Common myeloid progenitor, CD34-positive (primary cell): ENCODE measurements at regions not wholly inside any gene's neighbourhood (a gene's known extent, or its start where the extent isn't known, plus 50 kb on each side); places are given as distances from the start of the nearest gene placed in this dataset.

Experiments
- CTCF ChIA-PET: fragments of 350-600 bp; sonication (Branson Sonifier 250); formaldehyde crosslinking; loops from one replicate; lab custom pipeline; 2021; ENCODE audit warnings: antibody characterized with exemption; lab: Charles Lee
- POLR2A ChIA-PET: fragments of 350-600 bp; sonication (Branson Sonifier 250); formaldehyde crosslinking; loops from one replicate; lab custom pipeline; 2021; ENCODE audit warnings: antibody characterized with exemption; lab: Charles Lee
- DNase-seq, 3 donors: peaks; one replicate each; pipeline versions ENCODE4 v3.0.0 to v3.0.0-alpha.2; 2013
- H3K27ac ChIP-seq, 2 experiments: 1 replicate in 1 of 2; 2 replicates in 1 of 2; pipeline ENCODE4 v1.7.0; 2013; ENCODE audit warnings: inconsistent platforms in 2 of 2, low read length in 2 of 2, mild to moderate bottlenecking in 2 of 2, low read depth in 1 of 2, moderate library complexity in 1 of 2; ENCODE audit not compliant: severe bottlenecking in 2 of 2, insufficient read depth in 1 of 2, poor library complexity in 1 of 2
- H3K27me3 ChIP-seq, 5 experiments: replicated peaks in 2 of 5; 1 replicate in 3 of 5; 2 replicates in 2 of 5; pipeline versions ENCODE4 v1.6.1 to v1.7.0; 2013; ENCODE audit warnings: low read length in 4 of 5, mild to moderate bottlenecking in 2 of 5, moderate library complexity in 2 of 5, inconsistent platforms in 1 of 5; ENCODE audit not compliant: insufficient read depth in 5 of 5, control insufficient read depth in 4 of 5
- H3K36me3 ChIP-seq, 4 experiments: 1 replicate in 2 of 4; 2 replicates in 2 of 4; pipeline versions ENCODE4 v1.6.1 to v1.7.0; 2013; ENCODE audit warnings: low read length in 3 of 4, control low read depth in 1 of 4, mild to moderate bottlenecking in 1 of 4; ENCODE audit not compliant: control insufficient read depth in 4 of 4, insufficient read depth in 4 of 4
- H3K4me1 ChIP-seq, 4 experiments: 1 replicate in 3 of 4; 2 replicates in 1 of 4; pipeline versions ENCODE4 v1.6.1 to v1.7.1; 2013; ENCODE audit warnings: low read length in 3 of 4, mild to moderate bottlenecking in 3 of 4, control low read depth in 1 of 4, inconsistent platforms in 1 of 4, moderate library complexity in 1 of 4; ENCODE audit not compliant: control insufficient read depth in 4 of 4, insufficient read depth in 4 of 4; ENCODE audit errors: control extremely low read depth in 1 of 4
- H3K4me3 ChIP-seq, 7 experiments: 1 replicate in 4 of 7; 2 replicates in 3 of 7; pipeline versions ENCODE4 v1.5.1 to v1.7.0; 2013; ENCODE audit warnings: mild to moderate bottlenecking in 7 of 7, low read length in 6 of 7, moderate library complexity in 6 of 7, inconsistent platforms in 2 of 7, low read depth in 2 of 7, control low read depth in 1 of 7; ENCODE audit not compliant: insufficient read depth in 4 of 7, control insufficient read depth in 1 of 7; ENCODE audit errors: extremely low read depth in 1 of 7
- H3K9me3 ChIP-seq, 5 experiments: 1 replicate in 4 of 5; 2 replicates in 1 of 5; pipeline versions ENCODE4 v1.6.1 to v1.7.1; 2013; ENCODE audit warnings: low read length in 4 of 5, mild to moderate bottlenecking in 2 of 5, inconsistent platforms in 1 of 5, low read depth in 1 of 5, moderate library complexity in 1 of 5; ENCODE audit not compliant: control insufficient read depth in 4 of 5, insufficient read depth in 2 of 5; ENCODE audit errors: control extremely low read depth in 1 of 5
- WGBS: methylation state at CpG from one replicate; pipeline ENCODE4 v1.1.5; 2013; ENCODE audit not compliant: insufficient coverage; 5-methylcytosine and 5-hydroxymethylcytosine counted together

DNA sequence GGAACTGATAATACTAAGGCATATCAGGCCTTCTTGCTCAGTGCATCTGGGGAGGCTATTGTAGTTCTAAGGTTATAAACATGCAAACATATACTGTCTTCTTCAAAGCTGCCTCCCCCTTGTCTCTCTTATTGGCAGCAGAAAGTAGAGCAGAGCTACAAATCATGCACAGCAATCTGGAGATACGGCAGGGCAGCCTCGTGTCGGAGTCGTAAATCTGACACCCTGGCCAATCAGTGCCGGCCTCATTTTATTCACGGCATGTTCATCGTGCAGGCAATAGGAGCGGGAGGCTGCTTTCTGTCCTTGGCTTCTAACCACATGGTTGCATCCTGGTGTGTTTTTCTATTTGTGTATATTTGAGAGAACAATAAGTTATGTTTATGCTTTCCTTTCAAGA is 300.2 kb upstream of the CNTN6 start:
- H3K27ac ChIP-seq: no peak overlapping the region
- 86% methylated on average over 6 of the region's 8 CpGs for WGBS
- POLR2A ChIA-PET: no interaction called here
- CTCF ChIA-PET: no interaction called here
- H3K4me1 ChIP-seq: no peaks in the 10 kb centered on the region
- no peaks in the 10 kb centered on the region for H3K27me3 ChIP-seq
- H3K4me3 ChIP-seq: no peak overlapping the region
- H3K9me3 ChIP-seq: peaks cover 0 to 4% (median 1%) of the 10 kb centered on the region in 5 experiments
- DNase-seq: no peak
- no peaks in the 10 kb centered on the region for H3K36me3 ChIP-seq

DNA sequence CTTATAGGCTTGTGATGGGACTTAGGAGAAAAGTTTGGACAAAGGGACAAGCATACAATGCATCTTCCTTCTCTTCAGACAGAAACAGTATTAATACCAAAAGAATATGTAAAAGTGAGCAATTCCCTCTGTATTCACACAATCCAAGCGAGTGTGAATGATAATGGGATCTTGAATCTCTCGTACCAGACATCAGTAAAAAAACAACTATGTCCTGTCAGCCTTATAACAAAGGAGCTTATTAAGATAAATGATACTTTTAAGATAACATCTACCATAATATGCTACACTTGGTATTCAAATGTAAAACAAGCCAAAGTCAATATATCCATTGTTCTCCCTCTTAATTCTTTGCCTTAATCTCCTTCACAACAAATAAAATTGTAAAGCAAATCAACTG is 288.6 kb upstream of the CNTN6 start:
- no peak overlapping the region for H3K27ac ChIP-seq
- WGBS: no CpG with 5 or more reads among the region's 2 CpGs
- CTCF ChIA-PET: no interaction called here
- H3K9me3 ChIP-seq: peaks cover 0 to 5% (median 0%) of the 10 kb centered on the region in 5 experiments
- no peaks in the 10 kb centered on the region for H3K36me3 ChIP-seq
- DNase-seq: no peak
- H3K27me3 ChIP-seq: no peaks in the 10 kb centered on the region
- no peak overlapping the region for H3K4me3 ChIP-seq
- H3K4me1 ChIP-seq: no peaks in the 10 kb centered on the region
- POLR2A ChIA-PET: no interaction called here

DNA sequence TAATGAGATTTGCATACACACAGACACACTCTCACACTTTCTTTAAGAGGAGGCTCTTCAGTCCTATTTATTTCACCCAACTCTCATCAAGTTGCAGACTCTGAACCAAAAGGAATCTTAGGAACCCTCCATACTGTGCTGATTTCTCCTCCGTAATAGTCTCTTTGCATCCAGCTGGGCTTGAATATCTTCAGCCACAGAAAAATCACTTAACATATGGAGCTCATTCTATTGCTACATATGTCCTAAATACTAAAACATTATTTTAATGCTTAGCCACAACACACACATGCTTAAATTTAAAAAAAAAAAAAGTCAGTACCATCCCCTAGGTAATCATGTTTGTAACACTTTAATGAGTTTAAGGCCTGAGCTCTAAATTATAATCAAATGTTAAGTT is 287.5 kb upstream of the CNTN6 start:
- peaks cover 0 to 5% (median 0%) of the 10 kb centered on the region in 5 experiments for H3K9me3 ChIP-seq
- H3K4me3 ChIP-seq: no peak overlapping the region
- no peaks in the 10 kb centered on the region for H3K36me3 ChIP-seq
- no peak overlapping the region for H3K27ac ChIP-seq
- 100% methylated on average over 1 of the region's 1 CpG for WGBS
- CTCF ChIA-PET: interaction anchor here (1.3 kb wide), 1 partner anchor 11 kb away, joined by 3 read pairs; no protein-coding TSS in a partner anchor
- no peak for DNase-seq
- POLR2A ChIA-PET: interaction anchor here (0.5 to 0.6 kb wide), 2 partner anchors 9 to 1346 kb away, joined by 3 to 4 read pairs; no protein-coding TSS in a partner anchor
- no peaks in the 10 kb centered on the region for H3K4me1 ChIP-seq
- H3K27me3 ChIP-seq: no peaks in the 10 kb centered on the region

DNA sequence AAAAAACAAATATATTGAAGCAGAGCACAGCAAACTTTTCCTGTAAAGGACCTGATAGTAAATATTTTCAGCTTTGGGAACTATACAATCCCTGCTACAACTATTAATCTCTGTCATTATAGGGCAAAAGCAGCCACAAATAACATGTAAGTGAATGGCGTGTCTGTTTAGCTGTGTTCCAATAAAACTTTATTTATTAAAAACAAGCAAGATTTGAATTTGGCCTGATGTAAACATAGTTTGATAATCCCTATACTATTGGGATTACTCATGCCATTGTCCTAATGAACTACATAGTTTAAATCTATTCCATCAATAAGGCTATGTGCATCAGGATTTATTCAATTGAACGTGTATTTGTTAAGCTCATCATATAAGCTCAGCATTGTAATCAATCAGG is 286.8 kb upstream of the CNTN6 start:
- Histone ChIP-seq H3K27me3 (no peaks in the 10 kb centered on the region), H3K27ac (no peak overlapping the region), H3K36me3 (no peaks in the 10 kb centered on the region), H3K4me3 (no peak overlapping the region), H3K9me3 (peaks cover 0 to 5% (median 0%) of the 10 kb centered on the region in 5 experiments), H3K4me1 (no peaks in the 10 kb centered on the region)
- CTCF ChIA-PET: interaction anchor here (1.3 kb wide), 1 partner anchor 10 kb away, joined by 3 read pairs; no protein-coding TSS in a partner anchor
- WGBS: no CpG with 5 or more reads among the region's 2 CpGs
- no peak for DNase-seq
- POLR2A ChIA-PET: no interaction called here

DNA sequence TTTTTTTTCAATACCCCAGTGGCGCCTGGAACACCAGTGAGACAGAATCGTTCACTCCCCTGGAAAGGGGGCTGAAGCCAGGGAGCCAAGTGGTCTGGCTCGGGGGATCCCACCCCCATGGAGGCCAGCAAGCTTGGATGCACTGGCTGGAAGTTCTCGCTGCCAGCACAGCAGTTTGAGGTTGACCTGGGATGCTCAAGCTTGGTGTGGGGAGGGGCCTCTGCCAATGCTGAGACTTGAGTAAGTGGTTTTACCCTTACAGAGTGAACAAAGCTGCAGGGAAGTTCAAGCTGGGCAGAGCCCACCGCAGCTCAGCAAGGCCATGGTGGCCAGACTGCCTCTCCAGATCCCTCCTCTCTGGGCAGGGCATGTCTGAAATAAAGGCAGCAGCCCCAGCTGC is 276.2 kb upstream of the CNTN6 start:
- POLR2A ChIA-PET: no interaction called here
- 95% methylated on average over 3 of the region's 5 CpGs for WGBS

DNA sequence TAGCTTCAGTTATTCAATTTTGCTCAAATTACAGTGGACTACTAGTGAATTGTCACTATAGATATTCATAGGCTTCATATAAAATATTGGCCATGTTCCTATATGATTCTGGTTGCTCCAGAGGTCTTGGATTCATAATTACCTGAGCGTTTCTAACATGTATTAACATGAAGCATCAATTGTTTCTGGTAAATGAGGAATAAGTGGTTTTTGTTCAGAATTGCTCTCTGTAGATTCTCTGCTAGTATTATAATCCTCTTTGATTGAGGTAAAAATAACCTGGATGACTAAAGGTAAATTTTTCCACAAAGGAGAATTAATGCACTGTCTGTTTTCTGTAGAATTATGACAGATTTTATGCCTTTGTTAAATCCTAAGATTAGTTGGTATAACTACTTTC is 258.1 kb upstream of the CNTN6 start:
- ChIA-PET POLR2A (no interaction called here), CTCF (no interaction called here)
- no peak overlapping the region for H3K27ac ChIP-seq
- no peak for DNase-seq
- no peaks in the 10 kb centered on the region for H3K36me3 ChIP-seq
- WGBS: no CpG with 5 or more reads among the region's 1 CpG
- no peaks in the 10 kb centered on the region for H3K27me3 ChIP-seq
- no peak overlapping the region for H3K4me3 ChIP-seq
- H3K4me1 ChIP-seq: no peaks in the 10 kb centered on the region
- H3K9me3 ChIP-seq: peaks cover 0 to 8% (median 4%) of the 10 kb centered on the region in 5 experiments

More for the DNA sequence above, 276.2 kb upstream of the CNTN6 start:
- DNase-seq: no peak
- Histone ChIP-seq H3K4me1 (no peaks in the 10 kb centered on the region), H3K36me3 (no peaks in the 10 kb centered on the region), H3K9me3 (peaks cover 0 to 4% (median 1%) of the 10 kb centered on the region in 5 experiments), H3K27ac (no peak overlapping the region), H3K27me3 (no peaks in the 10 kb centered on the region), H3K4me3 (no peak overlapping the region)
- CTCF ChIA-PET: interaction anchor here (1.0 kb wide), 1 partner anchor 11 kb away, joined by 3 read pairs; no protein-coding TSS in a partner anchor

DNA sequence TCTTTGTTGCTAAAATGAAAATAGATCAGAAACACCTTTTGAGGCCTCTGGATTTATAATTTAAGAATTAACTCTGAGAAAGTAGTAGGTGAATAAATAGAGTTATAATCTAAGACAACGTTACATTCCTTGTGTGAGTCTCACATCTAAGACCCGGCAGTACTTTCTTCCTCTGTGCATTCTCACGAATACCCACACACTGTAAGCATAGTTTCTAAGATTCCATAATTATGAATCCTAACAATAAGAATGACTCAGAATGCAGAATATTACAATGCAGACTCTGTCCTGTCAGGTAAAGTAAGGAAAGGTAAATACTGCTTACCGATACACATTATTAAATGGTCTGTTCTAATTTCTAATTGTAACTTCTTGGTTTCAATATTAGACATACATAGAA is 257.7 kb upstream of the CNTN6 start:
- H3K4me3 ChIP-seq: no peak overlapping the region
- H3K27me3 ChIP-seq: no peaks in the 10 kb centered on the region
- H3K27ac ChIP-seq: no peak overlapping the region
- no peaks in the 10 kb centered on the region for H3K36me3 ChIP-seq
- peaks cover 0 to 4% (median 3%) of the 10 kb centered on the region in 5 experiments for H3K9me3 ChIP-seq
- ChIA-PET CTCF (no interaction called here), POLR2A (no interaction called here)
- 100% methylated on average over 1 of the region's 4 CpGs for WGBS
- H3K4me1 ChIP-seq: no peaks in the 10 kb centered on the region
- no peak for DNase-seq
